ENCODE measurements at regions not wholly inside any gene's neighbourhood (a gene's known extent, or its start where the extent isn't known, plus 50 kb on each side); places are given as distances from the start of the nearest gene placed in this dataset.

DNA sequence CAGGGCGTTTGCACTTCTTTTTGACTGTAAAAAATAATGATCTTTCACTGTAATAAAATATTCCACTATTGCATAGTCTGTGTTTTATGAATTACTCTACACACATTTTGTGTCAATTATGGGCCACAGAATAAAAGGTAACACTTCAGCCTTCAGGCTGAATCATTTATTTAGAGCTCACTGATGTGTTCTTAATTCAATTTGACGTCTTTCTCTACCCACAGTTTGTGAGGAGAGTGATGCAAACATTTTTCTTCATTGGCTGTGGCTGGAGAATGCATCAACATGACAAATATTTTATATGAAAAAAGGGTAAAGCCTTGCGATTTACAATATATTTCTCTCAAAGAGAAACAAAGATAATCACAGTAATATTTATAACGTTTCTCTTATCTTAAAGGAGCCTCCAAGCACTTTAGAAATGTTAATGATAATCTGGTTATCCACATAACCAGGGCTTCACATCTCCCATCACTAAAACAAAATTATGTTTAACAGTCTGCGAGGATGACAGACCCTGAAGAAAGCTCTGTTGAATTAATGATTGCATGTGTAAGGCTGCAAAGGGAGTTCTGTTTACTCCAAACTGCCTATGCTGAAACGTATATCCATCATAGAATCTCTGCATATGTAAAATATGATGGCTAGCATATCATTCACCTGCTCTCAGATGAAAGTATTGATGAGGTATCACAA is 951.3 kb downstream of the ZPLD1 start:
- H4K91ac ChIP-seq (ENCODE audit: insufficient read length, low read depth, low read length) = no peak overlapping the region
- no peak overlapping the region for H2BK120ac ChIP-seq (ENCODE audit: low read depth, low read length, poor library complexity, severe bottlenecking)
- no peak overlapping the region for H2BK5ac ChIP-seq (ENCODE audit: insufficient read length, low read length)
- WGBS (ENCODE audit: extremely low coverage, insufficient read length, low lambda C conversion rate) = no CpG with 5 or more reads among the region's 6 CpGs
- no peaks in the 10 kb centered on the region for H3K27me3 Mint-ChIP-seq (ENCODE audit: low read depth)
- no peaks in the 10 kb centered on the region for H3K23me2 ChIP-seq (ENCODE audit: insufficient read length, low read depth, low read length, poor library complexity, severe bottlenecking)
- no peaks in the 10 kb centered on the region for H3K36me3 Mint-ChIP-seq (ENCODE audit: insufficient read depth in 1 of 3, low read depth in 3 of 3)
- no peak overlapping the region for H2BK15ac ChIP-seq (ENCODE audit: low read depth, low read length)
- H3K4ac ChIP-seq (ENCODE audit: low read depth, low read length) = no peak overlapping the region
- H3K18ac ChIP-seq (ENCODE audit: insufficient read length, low read depth, low read length) = no peak overlapping the region
- no peak overlapping the region for H3K27ac Mint-ChIP-seq
- H3T11ph ChIP-seq (ENCODE audit: low read length) = no peak overlapping the region
- no peak overlapping the region for H3K9ac ChIP-seq (ENCODE audit: extremely low read depth, insufficient read length, low read length)
- no peak overlapping the region for H3K56ac ChIP-seq (ENCODE audit: insufficient read length, low read depth, low read length)
- no peaks in the 10 kb centered on the region for H4K20me1 ChIP-seq (ENCODE audit: control insufficient read depth, insufficient read depth, insufficient read length)
- H2AFZ ChIP-seq (ENCODE audit: low read length) = no peak overlapping the region
- no peak overlapping the region for H2AK5ac ChIP-seq (ENCODE audit: insufficient read length, low read length)
- H3K79me2 ChIP-seq (ENCODE audit: insufficient read depth, low read length) = no peaks in the 10 kb centered on the region
- H3K4me1 ChIP-seq (ENCODE audit: insufficient read depth, low read length) = no peaks in the 10 kb centered on the region
- H3K27me3 ChIP-seq (ENCODE audit: insufficient read depth, low read length) = no peaks in the 10 kb centered on the region
- no peaks in the 10 kb centered on the region for H3K9me3 Mint-ChIP-seq
- no peaks in the 10 kb centered on the region for H3K9me3 ChIP-seq (ENCODE audit: control insufficient read depth, low read depth, low read length)
- no peak overlapping the region for H3K23ac ChIP-seq (ENCODE audit: insufficient read length, low read depth, low read length)
- H2BK12ac ChIP-seq (ENCODE audit: insufficient read length, low read depth, low read length) = no peak overlapping the region
- H3K14ac ChIP-seq (ENCODE audit: insufficient read depth, low read length) = no peak overlapping the region
- H3K79me1 ChIP-seq (ENCODE audit: insufficient read depth, low read depth, low read length, poor library complexity, severe bottlenecking) = no peaks in the 10 kb centered on the region
- no peak overlapping the region for H4K5ac ChIP-seq (ENCODE audit: insufficient read length, low read depth, low read length)
- H4K8ac ChIP-seq (replicated peaks; ENCODE audit: insufficient read length, low read depth, low read length) = no peak overlapping the region
- TF ChIP-seq CTCF (conservative IDR thresholded peaks at IDR 0.05) = no peak
- H3K4me3 Mint-ChIP-seq = no peak overlapping the region
- no peak for DNase-seq
- peaks cover 5 to 7% of the 10 kb centered on the region in 2 experiments; a peak in 3 of 4 replicates for H3K4me1 Mint-ChIP-seq
- no peak overlapping the region for H3K4me2 ChIP-seq (ENCODE audit: insufficient read depth, insufficient read length, low read length)
- no peak overlapping the region for H2BK20ac ChIP-seq (ENCODE audit: low read depth, low read length, poor library complexity, severe bottlenecking)
- no peak overlapping the region for H3K27ac ChIP-seq (ENCODE audit: insufficient read length, low read depth, low read length)
